Epidermal melanocyte (primary cell): ENCODE measurements at regions not wholly inside any gene's neighbourhood (a gene's known extent, or its start where the extent isn't known, plus 50 kb on each side); places are given as distances from the start of the nearest gene placed in this dataset.
"Not testable (repeated sequence)": the region's sequence is repeated elsewhere in the genome, so short reads cannot be mapped to it uniquely, and the experiment has no call there.

ENCODE experiments used
- DNase-seq: peaks from one replicate; pipeline ENCODE4 v3.0.0; 2011; ENCODE audit warnings: low spot score; ENCODE audit not compliant: insufficient read length

GRCh38 chr4:153099391-153100140 is 104.7 kb upstream of the TRIM2 start:
- DNase-seq = no peak

GRCh38 chr4:153106736-153107135 is 97.5 kb upstream of the TRIM2 start:
- DNase-seq = not testable (repeated sequence)

- no peak for DNase-seq
These were observed 97.0 kb upstream of the TRIM2 start for GRCh38 chr4:153107246-153107645.

GRCh38 chr4:153109296-153109849 is 94.9 kb upstream of the TRIM2 start:
- DNase-seq = no peak

GRCh38 chr4:153110739-153111138 is 93.5 kb upstream of the TRIM2 start:
- DNase-seq = no peak

GRCh38 chr4:153111426-153112040 is 92.7 kb upstream of the TRIM2 start:
- no peak for DNase-seq

- no peak for DNase-seq
These were observed 92.2 kb upstream of the TRIM2 start for GRCh38 chr4:153112041-153112441.

GRCh38 chr4:153113061-153113837 is 91.0 kb upstream of the TRIM2 start:
- no peak for DNase-seq

GRCh38 chr4:153113838-153114105 is 90.5 kb upstream of the TRIM2 start:
- no peak for DNase-seq

- DNase-seq = no peak
These were observed 89.4 kb upstream of the TRIM2 start for GRCh38 chr4:153114771-153115321.

GRCh38 chr4:153115322-153116290 is 88.6 kb upstream of the TRIM2 start:
- no peak for DNase-seq

GRCh38 chr4:153116291-153116680 is 88.0 kb upstream of the TRIM2 start:
- no peak for DNase-seq

GRCh38 chr4:153116801-153117200 is 87.4 kb upstream of the TRIM2 start:
- DNase-seq = no peak

- DNase-seq = no peak
These were observed 86.7 kb upstream of the TRIM2 start for GRCh38 chr4:153117554-153117953.

GRCh38 chr4:153119626-153120025 is 84.6 kb upstream of the TRIM2 start:
- DNase-seq = no peak

- no peak for DNase-seq
These were observed 84.0 kb upstream of the TRIM2 start for GRCh38 chr4:153120235-153120634.

GRCh38 chr4:153122855-153123254 is 81.4 kb upstream of the TRIM2 start:
- no peak for DNase-seq

GRCh38 chr4:153126137-153126536 is 78.1 kb upstream of the TRIM2 start:
- no peak for DNase-seq

GRCh38 chr4:153127760-153128494 is 76.3 kb upstream of the TRIM2 start:
- DNase-seq = peak; percentile 69

GRCh38 chr4:153131596-153131995 is 72.6 kb upstream of the TRIM2 start:
- no peak for DNase-seq
